ENCODE measurements at regions not wholly inside any gene's neighbourhood (a gene's known extent, or its start where the extent isn't known, plus 50 kb on each side); places are given as distances from the start of the nearest gene placed in this dataset.

GRCh38 chr2:71857636-71858035 is 290.0 kb downstream of the CYP26B1 start:
- Histone ChIP-seq H3K27ac (ENCODE audit: low read length) (no peak overlapping the region), H4K20me1 (ENCODE audit: insufficient read depth) (no peaks in the 10 kb centered on the region), H3K9ac (ENCODE audit: low read length) (no peak overlapping the region), H3K4me2 (ENCODE audit: low read length) (no peak overlapping the region), H3F3A (ENCODE audit: insufficient read depth, low read length, poor library complexity, severe bottlenecking) (no peaks in the 10 kb centered on the region), H3K27me3 (ENCODE audit: insufficient read depth, low read depth, low read length) (no peaks in the 10 kb centered on the region), H3K4me3 (ENCODE audit: low read length) (no peak overlapping the region), H3K9me2 (ENCODE audit: insufficient read depth, low read length) (no peaks in the 10 kb centered on the region), H2AFZ (ENCODE audit: low read depth, low read length) (no peak overlapping the region), H3K9me3 (ENCODE audit: low read length) (no peaks in the 10 kb centered on the region), H3K79me2 (replicated peaks; ENCODE audit: insufficient read depth, low read length) (no peaks in the 10 kb centered on the region), H3K36me3 (ENCODE audit: insufficient read depth, low read length) (no peaks in the 10 kb centered on the region)
- no peak for TF ChIP-seq EP300 (conservative IDR thresholded peaks at IDR 0.05; ENCODE audit: poor library complexity, severe bottlenecking)
- TF ChIP-seq MXI1 (conservative IDR thresholded peaks at IDR 0.05; ENCODE audit: poor library complexity, severe bottlenecking), result no peak
- TF ChIP-seq CTCF (IDR thresholded peaks at IDR 0.05; ENCODE audit: poor library complexity, severe bottlenecking), result no peak
- no peak for TF ChIP-seq POLR2AphosphoS5 (IDR thresholded peaks at IDR 0.05)
- no peak for TF ChIP-seq RAD21 (conservative IDR thresholded peaks at IDR 0.05)
- TF ChIP-seq TAF1 (IDR thresholded peaks at IDR 0.05; ENCODE audit: low read depth), result no peak
- TF ChIP-seq REST (IDR thresholded peaks at IDR 0.05; ENCODE audit: borderline replicate concordance), result no peak
- TF ChIP-seq EZH2 (IDR thresholded peaks at IDR 0.05; ENCODE audit: borderline replicate concordance, insufficient read depth, low read length, poor library complexity, severe bottlenecking), result no peak
- TF ChIP-seq SMC3 (conservative IDR thresholded peaks at IDR 0.05; ENCODE audit: poor library complexity), result no peak

- Histone ChIP-seq H3K36me3 (ENCODE audit: insufficient read depth, low read length) (no peaks in the 10 kb centered on the region), H2AFZ (ENCODE audit: low read depth, low read length) (no peak overlapping the region), H3K27ac (ENCODE audit: low read length) (no peak overlapping the region), H3K9me3 (ENCODE audit: low read length) (no peaks in the 10 kb centered on the region), H3F3A (ENCODE audit: insufficient read depth, low read length, poor library complexity, severe bottlenecking) (no peaks in the 10 kb centered on the region), H3K4me3 (ENCODE audit: low read length) (no peak overlapping the region), H3K27me3 (ENCODE audit: insufficient read depth, low read depth, low read length) (no peaks in the 10 kb centered on the region), H3K9ac (ENCODE audit: low read length) (no peak overlapping the region), H4K20me1 (ENCODE audit: insufficient read depth) (no peaks in the 10 kb centered on the region), H3K79me2 (replicated peaks; ENCODE audit: insufficient read depth, low read length) (no peaks in the 10 kb centered on the region), H3K4me2 (ENCODE audit: low read length) (no peak overlapping the region), H3K9me2 (ENCODE audit: insufficient read depth, low read length) (no peaks in the 10 kb centered on the region)
- no peak for TF ChIP-seq RAD21 (conservative IDR thresholded peaks at IDR 0.05)
- no peak for TF ChIP-seq POLR2AphosphoS5 (IDR thresholded peaks at IDR 0.05)
- no peak for TF ChIP-seq REST (IDR thresholded peaks at IDR 0.05; ENCODE audit: borderline replicate concordance)
- no peak for TF ChIP-seq MXI1 (conservative IDR thresholded peaks at IDR 0.05; ENCODE audit: poor library complexity, severe bottlenecking)
- no peak for TF ChIP-seq EZH2 (IDR thresholded peaks at IDR 0.05; ENCODE audit: borderline replicate concordance, insufficient read depth, low read length, poor library complexity, severe bottlenecking)
- TF ChIP-seq CTCF (IDR thresholded peaks at IDR 0.05; ENCODE audit: poor library complexity, severe bottlenecking), result no peak
- no peak for TF ChIP-seq EP300 (conservative IDR thresholded peaks at IDR 0.05; ENCODE audit: poor library complexity, severe bottlenecking)
- TF ChIP-seq SMC3 (conservative IDR thresholded peaks at IDR 0.05; ENCODE audit: poor library complexity), result no peak
- no peak for TF ChIP-seq TAF1 (IDR thresholded peaks at IDR 0.05; ENCODE audit: low read depth)
Observed at GRCh38 chr2:71856773-71857525, 290.7 kb downstream of the CYP26B1 start.

Data from neural cell (in vitro differentiated cells).